Neural cell (in vitro differentiated cells): ENCODE measurements at regions not wholly inside any gene's neighbourhood (a gene's known extent, or its start where the extent isn't known, plus 50 kb on each side); places are given as distances from the start of the nearest gene placed in this dataset.
A peak's percentile ranks its signal among the peaks of the same experiment; 100 is the strongest.

ENCODE experiments used
- CTCF ChIP-seq: fragments of 450-650 bp; IDR thresholded peaks from 2 replicates; pipeline ENCODE4 v1.5.1; 2014; ENCODE audit warnings: antibody characterized with exemption, mild to moderate bottlenecking, moderate library complexity; ENCODE audit not compliant: poor library complexity, severe bottlenecking
- EP300 ChIP-seq: fragments of 450-650 bp; conservative IDR thresholded peaks from 2 replicates; pipeline ENCODE4 v1.6.1; 2014; ENCODE audit warnings: antibody characterized with exemption, mild to moderate bottlenecking, moderate library complexity; ENCODE audit not compliant: poor library complexity, severe bottlenecking
- EZH2 ChIP-seq: fragments of 200-600, 300-800 bp; shearing (Covaris generic), sonication (generic); IDR thresholded peaks from 2 replicates; pipeline ENCODE4 v1.6.1; 2014; ENCODE audit warnings: antibody characterized with exemption, low read length, borderline replicate concordance, mild to moderate bottlenecking; ENCODE audit not compliant: insufficient read depth, poor library complexity, severe bottlenecking
- REST ChIP-seq: IDR thresholded peaks from 2 replicates; pipeline ENCODE4 v1.6.1; 2012; ENCODE audit warnings: borderline replicate concordance
- TAF1 ChIP-seq: IDR thresholded peaks from 2 replicates; pipeline ENCODE4 v1.6.1; 2012; ENCODE audit warnings: low read depth

- no peak for TF ChIP-seq CTCF
- TF ChIP-seq TAF1 = no peak
- no peak for TF ChIP-seq EZH2
- peak; percentile 28 for TF ChIP-seq REST
- no peak for TF ChIP-seq EP300
Measured at GRCh38 chr5:129844764-129845163, 59.5 kb upstream of the CHSY3 start.
